SK-N-MC (cell line): ENCODE measurements at regions not wholly inside any gene's neighbourhood (a gene's known extent, or its start where the extent isn't known, plus 50 kb on each side); places are given as distances from the start of the nearest gene placed in this dataset.

Experiments
- DNase-seq: peaks from one replicate; pipeline ENCODE4 v3.0.0-alpha.2; 2011; ENCODE audit warnings: low read depth, low spot score
- H3K27ac ChIP-seq: fragments of 200-600 bp; sonication (generic); 2 replicates; pipeline ENCODE4 v1.5.1; 2016; ENCODE audit warnings: mixed run types
- H3K36me3 ChIP-seq: fragments of 200-600 bp; sonication (generic); 2 replicates; pipeline ENCODE4 v1.6.1; 2017; ENCODE audit warnings: antibody characterized with exemption, low read length, mixed read lengths; ENCODE audit not compliant: insufficient read depth
- H3K4me3 ChIP-seq: fragments of 200-600 bp; sonication (generic); 2 replicates; pipeline ENCODE4 v1.5.1; 2016
- H3K9ac ChIP-seq: fragments of 200-600 bp; sonication (generic); 2 replicates; pipeline ENCODE4 v1.8.0; 2017; ENCODE audit warnings: mixed run types, mixed read lengths; ENCODE audit not compliant: insufficient read length
- H3K9me3 ChIP-seq: fragments of 200-600 bp; sonication (generic); 2 replicates; pipeline ENCODE4 v1.6.1; 2017; ENCODE audit warnings: low read depth, mild to moderate bottlenecking, antibody characterized with exemption, low read length, moderate library complexity, mixed read lengths
- EZH2 ChIP-seq: fragments of 200-600 bp; sonication (generic); IDR thresholded peaks from one replicate; pipeline ENCODE4 v1.6.1; 2017; ENCODE audit warnings: antibody characterized with exemption
- FOXP2 ChIP-seq: optimal IDR thresholded peaks from 2 replicates; pipeline ENCODE3; 2011; ENCODE audit warnings: mild to moderate bottlenecking, moderate library complexity; ENCODE audit not compliant: insufficient read depth; ENCODE audit errors: extremely low read length, control extremely low read depth
- POLR2AphosphoS5 ChIP-seq: IDR thresholded peaks from 2 replicates; pipeline ENCODE4 v1.6.1; 2012; ENCODE audit warnings: mild to moderate bottlenecking, low read depth, low read length, borderline replicate concordance

GRCh38 chr10:2214092-2214491, 476.8 kb upstream of the ADARB2 start:
- H3K27ac ChIP-seq: no peak overlapping the region

DNA sequence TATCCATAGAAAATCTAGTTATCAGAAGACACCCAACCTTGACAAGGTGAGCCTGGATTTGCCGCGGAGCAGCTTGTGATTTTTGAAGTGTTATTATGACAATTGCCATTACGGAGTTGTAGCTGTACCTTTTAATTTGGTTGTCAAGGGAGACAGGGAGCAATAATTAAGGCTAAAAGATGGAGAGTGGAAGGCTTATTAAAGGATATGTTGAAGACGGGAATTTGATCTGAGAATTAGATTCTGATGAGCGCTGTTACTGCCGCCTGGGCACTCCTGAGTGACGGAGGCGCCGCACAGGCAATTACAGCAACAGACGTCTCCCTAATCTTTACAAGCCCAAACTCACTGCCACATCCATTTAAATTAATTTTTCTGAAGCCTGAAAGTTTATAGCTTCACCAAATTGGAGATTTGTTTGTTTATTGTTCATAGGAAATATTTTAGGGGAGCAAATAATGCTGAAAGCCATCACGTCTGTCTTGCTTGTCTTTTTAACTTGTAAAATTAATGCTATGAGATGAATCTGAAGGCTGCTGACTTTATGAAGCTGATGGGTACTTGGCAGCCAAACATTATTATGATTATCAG, 475.0 kb upstream of the ADARB2 start:
- Histone ChIP-seq H3K4me3 (no peak overlapping the region), H3K36me3 (no peaks in the 10 kb centered on the region), H3K9ac (no peak overlapping the region), H3K9me3 (no peaks in the 10 kb centered on the region), H3K27ac (no peak overlapping the region)
- no peak for DNase-seq
- TF ChIP-seq EZH2 (no peak), FOXP2 (no peak), POLR2AphosphoS5 (no peak)

More at GRCh38 chr10:2214092-2214491, 476.8 kb upstream of the ADARB2 start:
- H3K36me3 ChIP-seq: no peaks in the 10 kb centered on the region
- no peak overlapping the region for H3K9ac ChIP-seq
- H3K4me3 ChIP-seq: no peak overlapping the region
- no peak for TF ChIP-seq POLR2AphosphoS5
- no peak for TF ChIP-seq EZH2
- TF ChIP-seq FOXP2: no peak
- H3K9me3 ChIP-seq: no peaks in the 10 kb centered on the region
- DNase-seq: no peak

- TF ChIP-seq FOXP2: no peak
- no peak for TF ChIP-seq EZH2
- TF ChIP-seq POLR2AphosphoS5: no peak
- no peaks in the 10 kb centered on the region for H3K36me3 ChIP-seq
Measured at GRCh38 chr10:2210088-2210487, 472.8 kb upstream of the ADARB2 start.

DNA sequence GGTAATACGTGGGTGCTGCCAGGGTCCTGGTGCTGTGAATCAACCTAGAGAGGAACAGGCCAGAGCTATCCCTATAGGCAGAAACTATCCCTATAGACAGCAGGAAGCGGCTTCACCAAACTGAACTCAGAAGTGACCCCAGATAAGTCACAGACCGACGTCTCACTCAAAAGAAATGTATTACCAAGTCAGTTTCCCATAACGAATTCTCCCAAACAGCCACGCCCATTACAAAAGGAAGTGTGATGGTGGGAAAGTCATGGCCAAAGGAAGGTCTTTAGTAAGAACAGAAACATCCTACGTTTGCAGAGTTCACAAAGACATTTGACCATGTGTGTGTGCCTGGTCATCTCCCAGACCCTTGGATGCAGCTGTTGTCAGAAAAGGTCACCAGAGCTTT, 470.8 kb upstream of the ADARB2 start:
- Histone ChIP-seq H3K9me3 (no peaks in the 10 kb centered on the region), H3K36me3 (no peaks in the 10 kb centered on the region), H3K9ac (no peak overlapping the region), H3K4me3 (no peak overlapping the region), H3K27ac (no peak overlapping the region)
- TF ChIP-seq FOXP2 (no peak), POLR2AphosphoS5 (no peak), EZH2 (no peak)
- no peak for DNase-seq

More at GRCh38 chr10:2210088-2210487, 472.8 kb upstream of the ADARB2 start:
- Histone ChIP-seq H3K27ac (no peak overlapping the region), H3K4me3 (no peak overlapping the region), H3K9ac (no peak overlapping the region), H3K9me3 (no peaks in the 10 kb centered on the region)
- DNase-seq: no peak

GRCh38 chr10:2207246-2207922, 470.1 kb upstream of the ADARB2 start:
- TF ChIP-seq EZH2 (no peak), POLR2AphosphoS5 (no peak), FOXP2 (no peak)

DNA sequence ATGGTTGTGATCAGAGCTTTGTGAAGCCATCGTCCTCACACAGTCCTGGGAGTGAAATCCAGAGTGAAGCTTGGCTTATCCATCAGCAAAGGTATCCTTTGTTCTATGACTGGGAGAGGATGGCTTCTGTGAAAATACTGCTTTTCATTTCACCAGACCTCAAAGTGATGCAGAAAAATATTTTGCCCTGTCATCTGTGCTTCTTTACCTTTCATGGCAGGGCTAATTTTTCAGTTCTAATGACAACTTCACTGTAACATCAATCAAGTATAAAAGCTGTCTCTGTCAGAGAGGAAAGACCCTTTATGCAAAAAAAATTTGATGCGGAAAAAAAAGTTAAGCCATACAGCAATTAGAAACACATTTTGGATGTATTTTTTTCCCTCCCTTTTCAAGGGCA, 468.1 kb upstream of the ADARB2 start:
- DNase-seq: no peak
- Histone ChIP-seq H3K27ac (no peak overlapping the region), H3K9ac (no peak overlapping the region), H3K9me3 (no peaks in the 10 kb centered on the region), H3K36me3 (no peaks in the 10 kb centered on the region), H3K4me3 (no peak overlapping the region)
- no peak for TF ChIP-seq EZH2
- TF ChIP-seq FOXP2: no peak
- no peak for TF ChIP-seq POLR2AphosphoS5

More at GRCh38 chr10:2207246-2207922, 470.1 kb upstream of the ADARB2 start:
- Histone ChIP-seq H3K9ac (no peak overlapping the region), H3K27ac (no peak overlapping the region), H3K4me3 (no peak overlapping the region), H3K9me3 (no peaks in the 10 kb centered on the region), H3K36me3 (no peaks in the 10 kb centered on the region)
- DNase-seq: no peak

- Histone ChIP-seq H3K9me3 (no peaks in the 10 kb centered on the region), H3K9ac (no peak overlapping the region), H3K36me3 (no peaks in the 10 kb centered on the region), H3K27ac (no peak overlapping the region), H3K4me3 (no peak overlapping the region)
- DNase-seq: no peak
- TF ChIP-seq POLR2AphosphoS5 (no peak), EZH2 (no peak), FOXP2 (no peak)
Measured at GRCh38 chr10:2202401-2202800, 465.1 kb upstream of the ADARB2 start.

GRCh38 chr10:2201534-2202099, 464.3 kb upstream of the ADARB2 start:
- TF ChIP-seq FOXP2: no peak
- no peak for TF ChIP-seq EZH2
- no peak for TF ChIP-seq POLR2AphosphoS5
- Histone ChIP-seq H3K9ac (no peak overlapping the region), H3K36me3 (no peaks in the 10 kb centered on the region), H3K27ac (no peak overlapping the region), H3K9me3 (no peaks in the 10 kb centered on the region), H3K4me3 (no peak overlapping the region)
- DNase-seq: no peak
